GM20000 (cell line): ENCODE measurements at regions not wholly inside any gene's neighbourhood (a gene's known extent, or its start where the extent isn't known, plus 50 kb on each side); places are given as distances from the start of the nearest gene placed in this dataset.

ENCODE experiments used
- DNase-seq: peaks from one replicate; pipeline ENCODE4 v3.0.0; 2012; ENCODE audit warnings: low spot score
- TF ChIP-seq, protein P1 (sequence below): IDR thresholded peaks from 2 replicates; pipeline ENCODE4 v1.5.1; 2012; ENCODE audit warnings: mild to moderate bottlenecking, control low read depth; ENCODE audit errors: extremely low read depth, missing control alignments

DNA sequence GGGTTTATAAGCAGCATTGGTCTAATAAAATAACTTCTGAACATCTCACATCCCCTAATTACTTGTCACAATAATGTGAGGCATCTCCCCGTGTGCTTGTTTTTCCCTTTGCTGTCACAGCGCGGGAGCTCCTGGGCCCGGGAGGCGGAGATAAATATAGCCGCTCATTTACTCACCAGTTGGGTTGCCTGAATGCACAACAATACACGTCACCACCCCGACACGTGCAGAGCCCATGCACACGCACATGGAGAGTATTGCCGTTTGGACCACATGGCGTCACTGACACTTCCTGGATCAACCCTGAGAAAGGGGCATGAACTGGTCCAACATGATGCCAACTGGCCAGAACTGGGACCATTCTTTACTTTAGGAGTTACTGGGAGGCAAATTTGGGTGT, 76.2 kb downstream of the MRPL46 start:
- TF ChIP-seq, protein P1, sequence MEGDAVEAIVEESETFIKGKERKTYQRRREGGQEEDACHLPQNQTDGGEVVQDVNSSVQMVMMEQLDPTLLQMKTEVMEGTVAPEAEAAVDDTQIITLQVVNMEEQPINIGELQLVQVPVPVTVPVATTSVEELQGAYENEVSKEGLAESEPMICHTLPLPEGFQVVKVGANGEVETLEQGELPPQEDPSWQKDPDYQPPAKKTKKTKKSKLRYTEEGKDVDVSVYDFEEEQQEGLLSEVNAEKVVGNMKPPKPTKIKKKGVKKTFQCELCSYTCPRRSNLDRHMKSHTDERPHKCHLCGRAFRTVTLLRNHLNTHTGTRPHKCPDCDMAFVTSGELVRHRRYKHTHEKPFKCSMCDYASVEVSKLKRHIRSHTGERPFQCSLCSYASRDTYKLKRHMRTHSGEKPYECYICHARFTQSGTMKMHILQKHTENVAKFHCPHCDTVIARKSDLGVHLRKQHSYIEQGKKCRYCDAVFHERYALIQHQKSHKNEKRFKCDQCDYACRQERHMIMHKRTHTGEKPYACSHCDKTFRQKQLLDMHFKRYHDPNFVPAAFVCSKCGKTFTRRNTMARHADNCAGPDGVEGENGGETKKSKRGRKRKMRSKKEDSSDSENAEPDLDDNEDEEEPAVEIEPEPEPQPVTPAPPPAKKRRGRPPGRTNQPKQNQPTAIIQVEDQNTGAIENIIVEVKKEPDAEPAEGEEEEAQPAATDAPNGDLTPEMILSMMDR = no peak
- no peak for DNase-seq

DNA sequence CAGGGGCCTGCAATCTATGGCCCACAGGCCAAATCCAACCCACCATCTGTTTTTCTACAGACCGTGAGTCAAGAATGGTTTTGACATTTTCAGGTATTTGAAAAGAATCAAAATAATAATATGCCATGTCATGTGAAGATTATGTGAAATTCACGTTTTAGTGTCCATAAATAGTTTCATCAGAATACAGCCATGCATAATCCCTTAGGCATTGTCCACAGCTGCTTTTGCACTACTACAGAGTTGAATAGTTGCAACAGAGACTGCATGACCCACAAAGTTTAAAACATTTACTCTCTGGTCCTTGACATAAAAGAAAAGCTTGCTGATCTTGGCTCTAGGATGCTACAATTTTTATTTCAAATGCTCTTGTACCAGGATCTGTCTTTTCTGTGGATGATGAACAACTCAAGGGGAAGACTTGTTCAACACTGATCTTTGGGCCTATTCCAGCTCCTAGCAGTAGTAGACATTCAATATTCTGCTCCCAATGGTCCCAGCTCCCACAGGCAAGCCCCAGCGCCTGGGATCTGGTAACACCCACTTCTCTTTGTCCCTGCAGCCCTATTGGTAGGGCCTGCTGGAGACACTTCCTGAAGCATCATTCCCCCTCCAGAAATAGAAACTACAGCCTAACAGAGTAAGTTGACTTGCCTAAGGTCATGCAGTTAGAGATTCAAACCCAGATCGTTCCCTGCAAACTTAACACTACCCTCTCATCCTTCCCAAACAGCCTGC, 76.9 kb downstream of the MRPL46 start:
- no peak for DNase-seq
- TF ChIP-seq, protein P1 = no peak

DNA sequence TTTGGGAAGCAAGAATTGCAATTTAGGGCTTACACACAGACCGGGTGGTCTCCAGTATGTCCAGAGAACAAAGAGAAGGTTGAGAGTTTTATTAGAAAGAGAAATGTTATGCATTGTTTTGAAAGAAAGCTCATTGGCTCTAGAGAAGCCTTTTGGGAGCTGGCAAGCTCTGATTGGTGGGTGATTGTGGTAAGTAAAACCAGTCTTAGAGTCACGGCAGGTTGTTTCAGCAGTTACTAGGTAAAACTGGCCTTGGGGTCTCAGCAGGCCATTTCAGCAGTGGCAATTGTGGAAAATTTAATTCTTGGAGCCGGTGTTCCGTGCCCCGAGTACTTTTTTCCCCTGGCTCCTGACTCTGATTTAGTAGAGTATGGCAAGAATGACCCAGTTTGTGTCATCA, 78.1 kb downstream of the MRPL46 start:
- TF ChIP-seq, protein P1 = no peak
- no peak for DNase-seq

DNA sequence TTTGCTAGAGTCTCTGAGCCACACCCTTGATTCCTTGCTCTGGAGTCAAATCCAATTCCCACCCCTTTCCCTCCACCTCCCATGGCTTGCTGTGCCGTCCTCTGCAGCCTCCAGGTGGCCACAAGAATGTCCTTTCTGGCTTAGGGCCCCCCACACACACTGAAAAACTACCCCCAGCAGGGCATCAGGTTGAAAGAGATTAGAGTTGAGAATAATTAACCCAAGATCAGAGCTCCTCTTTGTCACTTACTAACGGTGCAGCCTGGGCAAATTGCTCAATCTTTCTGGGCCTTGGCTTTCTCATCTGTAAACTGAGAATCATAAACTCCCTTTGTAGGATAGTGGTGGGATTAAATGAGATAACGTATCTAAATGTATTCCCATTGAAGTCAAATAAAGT, 78.5 kb downstream of the MRPL46 start:
- no peak for DNase-seq

DNA sequence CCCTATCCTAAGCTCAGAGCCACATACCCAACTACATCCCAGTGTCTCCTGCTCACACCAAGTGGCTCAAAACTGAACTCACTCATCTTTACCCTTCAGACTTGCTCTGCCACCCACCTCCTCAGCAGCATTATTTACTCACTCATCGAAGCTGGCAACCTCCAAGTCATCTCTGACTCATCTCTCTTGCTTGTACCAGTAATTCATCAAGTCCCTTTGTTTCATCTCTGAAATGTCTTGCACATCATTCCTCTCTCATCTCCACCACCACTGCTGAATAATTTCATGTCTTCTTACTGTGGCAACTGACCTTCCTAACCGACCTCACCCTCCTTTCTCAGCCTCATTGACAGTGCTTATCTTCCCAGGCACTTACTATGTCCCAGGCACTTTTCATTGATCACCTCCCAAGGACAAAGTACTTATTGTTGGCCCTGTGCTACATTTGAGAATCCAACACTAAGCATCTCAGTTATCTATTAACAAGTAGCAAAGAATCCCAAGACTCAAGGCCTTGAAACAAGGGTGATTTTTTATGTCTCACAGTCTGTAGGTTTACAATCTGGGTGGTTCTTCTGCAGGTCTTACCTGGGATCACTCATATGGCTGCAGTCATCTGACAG, 82.0 kb downstream of the MRPL46 start:
- DNase-seq = no peak
- TF ChIP-seq, protein P1 = no peak

More for the DNA sequence above, 78.5 kb downstream of the MRPL46 start:
- TF ChIP-seq, protein P1 = no peak

DNA sequence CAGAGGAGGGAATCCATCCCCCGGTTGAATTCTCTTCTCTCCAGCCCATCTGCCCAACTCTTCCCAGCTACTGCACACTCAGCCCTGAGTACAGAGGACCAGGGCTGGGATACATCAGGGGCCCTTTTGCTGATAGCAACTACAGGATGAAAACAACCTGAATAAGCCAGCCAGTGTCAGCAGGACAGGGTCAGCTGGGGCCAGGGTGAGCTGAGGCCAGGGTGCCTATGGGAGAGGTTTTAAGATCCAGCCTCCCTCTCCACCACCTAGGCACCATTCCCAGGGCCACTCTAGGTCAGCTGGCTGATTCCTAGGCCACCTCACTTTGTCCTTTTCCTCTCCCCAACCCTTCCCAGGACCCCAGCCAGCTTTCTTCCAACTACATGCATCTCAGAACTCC, 83.8 kb downstream of the MRPL46 start:
- DNase-seq = no peak
- TF ChIP-seq, protein P1 = no peak

DNA sequence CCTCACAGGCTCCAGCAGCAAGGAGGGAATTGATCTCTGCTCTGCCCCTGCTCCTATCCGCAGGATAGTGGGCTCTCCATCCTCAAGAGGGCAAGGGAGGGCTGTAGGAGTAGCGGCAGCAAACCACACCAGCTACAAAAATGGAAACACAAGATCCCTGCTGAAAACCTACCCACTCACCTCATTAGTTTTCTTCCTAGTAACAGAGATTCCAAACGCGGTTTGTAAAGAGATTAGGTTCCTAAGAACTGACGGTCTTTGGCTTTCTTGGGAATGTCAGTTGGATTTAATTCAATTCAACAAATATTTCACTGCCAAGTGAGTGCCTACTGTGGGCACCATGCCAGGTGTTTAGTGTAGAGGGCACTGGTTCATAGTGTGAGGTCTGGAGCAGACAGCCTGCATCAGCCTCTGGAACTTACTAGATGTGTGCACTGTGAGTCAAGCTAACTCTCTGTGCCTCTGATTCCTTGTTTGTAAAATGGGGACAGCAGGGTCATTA, 84.7 kb downstream of the MRPL46 start:
- no peak for DNase-seq
- TF ChIP-seq, protein P1 = no peak
